Tongue (tissue), 1 donor: ENCODE measurements at regions not wholly inside any gene's neighbourhood (a gene's known extent, or its start where the extent isn't known, plus 50 kb on each side); places are given as distances from the start of the nearest gene placed in this dataset.
"Not testable (repeated sequence)": the region's sequence is repeated elsewhere in the genome, so short reads cannot be mapped to it uniquely, and the experiment has no call there.

Experiments used
- DNase-seq: peaks from one replicate; pipeline ENCODE4 v3.0.0-alpha.2; 2015

- DNase-seq: no peak
These were observed 211.2 kb upstream of the PRSS58 start for GRCh38 chr7:142468871-142469665.

- not testable (repeated sequence) for DNase-seq
These were observed 209.3 kb upstream of the PRSS58 start for GRCh38 chr7:142467056-142467655.

- DNase-seq: peak; percentile 67
These were observed 205.6 kb upstream of the PRSS58 start for GRCh38 chr7:142463401-142463850.

- no peak for DNase-seq
These were observed 203.6 kb upstream of the PRSS58 start for GRCh38 chr7:142461437-142461836.

GRCh38 chr7:142460402-142461117 lies 202.7 kb upstream of the PRSS58 start:
- DNase-seq: no peak

- peak; percentile 92 for DNase-seq
These were observed 201.7 kb upstream of the PRSS58 start for GRCh38 chr7:142459551-142459963.

GRCh38 chr7:142457146-142457703 lies 199.4 kb upstream of the PRSS58 start:
- no peak for DNase-seq

- no peak for DNase-seq
These were observed 197.5 kb upstream of the PRSS58 start for GRCh38 chr7:142455392-142455791.

- DNase-seq: no peak
These were observed 197.0 kb upstream of the PRSS58 start for GRCh38 chr7:142454862-142455261.

GRCh38 chr7:142452791-142453190 lies 194.9 kb upstream of the PRSS58 start:
- no peak for DNase-seq

GRCh38 chr7:142451817-142452216 lies 194.0 kb upstream of the PRSS58 start:
- no peak for DNase-seq

- DNase-seq: no peak
These were observed 193.4 kb upstream of the PRSS58 start for GRCh38 chr7:142451296-142451695.

GRCh38 chr7:142450695-142451094 lies 192.8 kb upstream of the PRSS58 start:
- no peak for DNase-seq

- peak; percentile 41 for DNase-seq
These were observed 192.3 kb upstream of the PRSS58 start for GRCh38 chr7:142450206-142450605.

GRCh38 chr7:142448857-142449256 lies 191.0 kb upstream of the PRSS58 start:
- not testable (repeated sequence) for DNase-seq

- no peak for DNase-seq
These were observed 189.9 kb upstream of the PRSS58 start for GRCh38 chr7:142447762-142448161.

- no peak for DNase-seq
These were observed 187.3 kb upstream of the PRSS58 start for GRCh38 chr7:142445019-142445686.

- no peak for DNase-seq
These were observed 185.6 kb upstream of the PRSS58 start for GRCh38 chr7:142443216-142444010.

- no peak for DNase-seq
These were observed 184.5 kb upstream of the PRSS58 start for GRCh38 chr7:142442396-142442795.

- DNase-seq: no peak
These were observed 183.1 kb upstream of the PRSS58 start for GRCh38 chr7:142440906-142441411.
